HG03103 (cell line): ENCODE measurements at regions not wholly inside any gene's neighbourhood (a gene's known extent, or its start where the extent isn't known, plus 50 kb on each side); places are given as distances from the start of the nearest gene placed in this dataset.

Experiments
- ATAC-seq: cut with Tn5 transposase; IDR thresholded peaks from one replicate; pipeline ENCODE4 v1.9.1; 2021; ENCODE audit warnings: low read depth; ENCODE audit not compliant: unreplicated experiment

DNA sequence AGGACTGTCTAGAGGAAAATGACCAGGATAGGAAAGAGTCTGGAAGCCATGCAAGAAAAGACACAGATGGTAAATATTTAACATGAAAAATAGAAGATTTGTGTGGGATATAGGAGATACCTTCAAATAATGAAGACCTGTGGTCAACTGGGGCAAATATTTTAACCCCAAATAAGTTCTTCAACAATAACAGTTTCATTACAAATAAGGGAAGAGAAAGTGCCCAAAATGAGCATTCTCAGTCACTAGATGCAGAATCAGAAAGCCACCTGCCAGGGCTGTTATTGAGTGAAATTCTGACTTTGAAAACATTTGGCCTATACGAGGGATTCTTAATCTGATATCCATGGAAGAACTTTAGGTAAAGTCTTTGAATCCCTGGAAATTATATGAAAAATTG, 231.2 kb upstream of the PLEKHG7 start:
- no peak for ATAC-seq

DNA sequence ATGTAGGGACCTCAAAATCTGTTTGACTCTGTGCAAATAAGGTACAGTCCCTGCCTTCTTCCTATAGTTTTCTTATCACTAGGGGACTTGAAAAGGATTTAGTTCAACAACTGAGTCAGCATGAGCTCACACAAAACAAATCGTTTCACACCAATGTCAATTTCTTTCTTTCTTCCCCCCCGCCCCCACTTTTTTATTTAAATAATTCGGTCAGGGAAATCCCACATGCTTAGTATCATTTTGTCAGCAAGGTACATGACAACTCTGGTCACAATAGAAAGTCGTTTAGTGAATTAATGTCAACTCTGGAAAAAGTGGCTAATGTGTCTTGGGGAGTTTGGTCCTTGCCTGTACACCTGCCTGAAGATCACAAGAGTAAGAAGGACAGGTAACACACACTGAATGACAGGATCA, 232.2 kb upstream of the PLEKHG7 start:
- ATAC-seq = no peak

DNA sequence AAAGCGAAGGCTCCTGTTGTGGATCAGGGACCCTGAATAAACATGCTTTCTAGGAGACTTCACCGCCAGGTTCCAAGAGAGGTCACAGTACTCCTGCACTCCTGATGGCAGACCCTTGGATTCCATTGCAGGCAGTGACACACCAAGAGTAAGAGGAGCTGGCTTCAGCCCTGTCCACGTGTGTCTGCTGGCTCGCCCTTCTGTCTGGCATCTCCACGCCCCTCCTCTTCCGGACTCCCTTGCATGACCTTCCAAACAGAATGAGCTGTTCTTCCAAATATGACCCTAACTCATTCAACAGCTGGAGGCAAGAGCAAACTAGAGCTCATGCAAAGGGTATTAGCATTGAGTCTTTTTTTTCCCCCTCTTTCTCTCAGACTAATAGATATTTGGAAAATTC, 233.0 kb upstream of the PLEKHG7 start:
- ATAC-seq = no peak

DNA sequence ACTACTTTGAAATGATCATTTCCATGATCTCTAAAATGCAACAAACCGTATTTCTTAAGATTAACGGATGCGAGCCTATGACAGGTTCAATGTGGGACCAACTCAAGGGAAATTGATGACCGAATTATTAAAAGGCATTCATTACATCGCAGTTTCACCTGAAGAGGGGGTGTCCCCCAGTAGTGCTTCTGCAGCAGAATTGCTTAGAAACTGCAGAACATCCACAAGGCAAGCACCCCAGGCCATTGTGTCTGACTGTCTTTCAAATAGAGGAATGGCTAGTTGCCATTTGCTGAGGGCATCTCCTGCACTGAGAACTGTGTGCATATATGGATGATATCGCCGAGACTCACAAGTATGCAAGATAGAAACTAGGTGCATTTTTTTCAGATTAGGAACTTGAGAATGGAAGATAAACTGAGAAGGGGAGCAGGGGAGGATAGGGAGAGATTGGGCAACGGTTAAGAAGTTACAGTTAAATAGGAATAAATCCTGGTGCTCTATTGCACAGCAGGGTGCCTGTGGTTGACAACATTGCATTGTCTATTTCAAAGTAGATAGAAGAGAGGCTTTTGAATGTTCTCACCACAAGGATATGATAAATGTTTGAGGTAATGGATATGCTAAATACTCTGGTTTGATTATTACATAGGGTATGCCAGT, 234.3 kb upstream of the PLEKHG7 start:
- no peak for ATAC-seq

DNA sequence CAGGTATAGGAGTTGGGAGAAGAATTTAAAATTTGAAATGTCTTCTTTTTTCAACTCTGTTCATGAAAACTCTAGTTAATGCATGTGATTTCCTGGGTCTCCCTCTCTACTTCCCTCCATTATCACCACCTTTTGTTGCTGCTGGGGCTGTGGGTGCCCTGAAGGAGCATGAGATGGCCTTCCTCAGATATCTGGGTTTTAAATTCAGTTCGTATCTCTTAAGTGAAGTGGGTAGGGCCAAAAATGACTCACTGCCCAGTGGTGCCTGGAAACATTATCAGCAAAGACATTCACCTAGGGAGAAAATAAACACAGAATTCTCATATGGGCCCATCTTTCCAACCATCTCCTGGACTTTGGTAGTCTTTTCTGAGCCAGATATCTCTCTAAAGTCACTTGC, 234.9 kb upstream of the PLEKHG7 start:
- ATAC-seq = no peak

DNA sequence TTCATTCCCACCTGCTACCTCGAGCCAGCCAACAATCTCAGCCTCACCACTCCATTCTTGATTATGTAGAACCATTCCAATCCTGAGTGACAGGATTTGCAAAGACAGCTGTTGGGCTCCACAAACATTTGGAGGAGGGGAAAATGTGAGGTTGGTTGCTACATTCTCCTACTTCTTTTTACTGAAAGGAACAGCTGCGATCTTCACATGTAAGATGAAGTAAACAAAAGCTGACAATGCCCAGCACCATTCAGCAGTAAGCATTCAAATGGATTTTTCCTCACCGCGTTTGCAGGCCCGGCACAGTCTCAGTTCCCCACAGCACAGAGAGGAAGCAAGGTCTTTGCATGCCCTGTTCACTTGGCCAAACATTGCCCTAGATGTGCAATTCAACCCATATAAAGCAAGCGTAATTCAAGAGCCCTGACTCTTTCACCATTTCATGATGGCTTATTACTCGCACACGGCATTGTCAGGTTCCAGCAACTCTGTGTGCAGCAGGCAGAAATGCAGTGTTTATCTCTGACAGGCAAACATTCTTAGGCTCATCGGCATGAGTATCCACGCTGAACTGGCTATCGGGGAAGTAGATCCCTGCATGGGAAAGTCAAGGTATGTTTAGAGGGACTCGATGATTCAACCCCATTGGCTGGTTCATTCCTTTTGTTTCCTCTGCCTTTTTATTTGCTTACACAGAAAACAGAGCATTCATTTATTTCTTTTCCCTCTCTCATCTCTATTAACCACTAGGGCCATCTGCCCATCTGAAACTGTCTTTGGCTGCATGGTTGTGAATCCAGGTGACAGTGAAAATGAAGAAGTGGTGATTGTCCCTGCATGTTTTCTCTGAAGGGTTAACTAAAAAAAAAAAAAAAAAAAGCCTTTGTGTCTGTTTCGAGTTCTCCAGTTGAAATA, 236.1 kb upstream of the PLEKHG7 start:
- ATAC-seq = peak; percentile 30

DNA sequence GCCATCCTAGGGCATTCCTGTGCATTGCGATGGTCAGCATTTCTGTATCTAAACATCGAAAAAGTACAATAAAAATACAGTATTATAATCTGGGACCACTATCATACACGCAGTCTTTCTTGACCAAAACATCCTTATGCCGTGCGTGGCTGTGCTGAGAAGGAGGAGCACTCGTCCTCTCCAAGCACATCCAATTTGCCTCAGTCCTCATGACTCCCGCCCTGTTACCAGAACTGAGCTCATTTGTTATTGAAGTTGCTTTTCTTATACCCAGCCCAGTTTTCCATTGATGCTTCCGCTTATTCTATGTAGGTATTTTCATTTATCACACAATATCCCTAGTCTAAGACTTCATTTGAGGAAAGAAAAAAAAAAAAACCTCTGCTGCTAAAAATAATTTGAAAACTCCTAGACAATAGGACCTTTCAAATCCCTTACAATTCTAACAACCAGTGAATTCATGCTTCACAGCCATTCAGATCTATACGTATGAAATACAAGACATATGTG, 236.9 kb upstream of the PLEKHG7 start:
- no peak for ATAC-seq

DNA sequence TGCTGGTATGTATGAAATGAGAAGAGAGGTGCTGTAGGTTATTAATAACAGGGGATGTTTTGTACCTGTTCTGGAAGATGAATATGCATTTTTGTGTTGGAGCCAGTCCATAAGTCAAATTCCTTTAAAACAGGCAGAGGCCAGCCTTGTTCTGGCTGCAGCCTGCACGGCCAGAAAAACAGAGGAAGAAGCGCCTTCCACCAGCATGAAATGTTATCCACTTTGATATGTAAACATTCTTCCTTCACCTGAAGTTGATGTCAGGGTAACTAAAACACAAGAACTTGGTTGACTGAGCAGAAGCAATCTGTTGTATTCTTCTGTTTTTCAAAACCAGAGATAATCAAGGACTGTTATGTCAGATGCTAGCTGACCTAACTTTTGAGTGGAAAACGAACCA, 237.9 kb upstream of the PLEKHG7 start:
- no peak for ATAC-seq

DNA sequence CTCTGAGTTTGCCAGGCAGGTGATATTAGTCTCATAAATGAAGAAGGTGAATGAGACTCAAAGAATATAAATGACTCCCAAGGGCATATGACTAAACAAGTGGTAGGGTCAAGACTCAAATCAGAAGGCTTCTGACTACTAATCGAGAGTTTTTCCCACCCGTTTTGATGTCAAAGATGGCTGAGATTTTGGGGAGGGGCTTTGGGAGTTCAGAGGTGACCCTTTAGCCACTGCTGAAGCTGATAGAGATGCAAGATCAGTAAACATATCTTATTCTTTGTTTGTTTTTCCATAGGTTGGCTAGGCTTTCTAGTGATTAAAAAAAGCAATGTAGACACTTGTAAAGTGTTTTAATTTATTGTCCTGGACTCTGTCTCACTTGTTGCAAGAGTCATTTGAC, 239.6 kb upstream of the PLEKHG7 start:
- no peak for ATAC-seq

DNA sequence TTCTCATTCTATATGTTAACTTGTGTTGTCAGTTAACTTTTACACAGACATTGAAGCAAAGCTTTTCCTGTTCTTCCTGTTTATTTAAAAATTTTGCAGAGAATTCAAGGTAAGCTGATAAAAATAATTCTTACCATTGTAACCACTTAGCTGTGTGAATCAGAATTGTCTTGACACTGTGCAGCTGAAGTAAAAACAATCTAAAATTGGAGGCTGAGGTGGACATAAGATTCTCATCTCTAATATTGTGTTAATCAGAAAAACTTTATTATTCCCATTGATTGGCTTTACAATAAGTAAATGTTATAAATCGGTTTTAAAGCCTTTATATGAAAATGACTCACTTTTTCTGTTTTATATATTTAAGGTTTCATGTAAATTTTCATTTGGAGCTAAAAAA, 240.3 kb upstream of the PLEKHG7 start:
- ATAC-seq = no peak

DNA sequence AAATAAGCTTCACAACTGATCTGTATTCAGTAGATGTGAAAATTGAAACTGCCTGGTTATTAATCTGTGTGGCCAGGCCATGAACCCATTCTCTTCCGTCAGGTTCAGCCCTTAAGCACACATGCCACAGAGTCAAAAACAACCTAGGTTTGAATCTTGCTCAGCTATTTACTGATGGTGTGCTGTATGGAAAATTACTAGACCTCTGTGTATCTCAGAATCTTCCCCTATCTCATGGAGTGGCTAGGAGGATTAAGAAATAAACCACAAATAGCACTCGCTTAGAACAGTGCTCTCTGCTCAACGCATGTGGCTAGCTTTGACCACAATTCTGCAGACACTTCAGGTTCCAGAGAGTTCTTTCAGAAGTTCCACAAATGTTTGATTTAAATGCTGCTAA, 240.7 kb upstream of the PLEKHG7 start:
- ATAC-seq = peak; percentile 55

DNA sequence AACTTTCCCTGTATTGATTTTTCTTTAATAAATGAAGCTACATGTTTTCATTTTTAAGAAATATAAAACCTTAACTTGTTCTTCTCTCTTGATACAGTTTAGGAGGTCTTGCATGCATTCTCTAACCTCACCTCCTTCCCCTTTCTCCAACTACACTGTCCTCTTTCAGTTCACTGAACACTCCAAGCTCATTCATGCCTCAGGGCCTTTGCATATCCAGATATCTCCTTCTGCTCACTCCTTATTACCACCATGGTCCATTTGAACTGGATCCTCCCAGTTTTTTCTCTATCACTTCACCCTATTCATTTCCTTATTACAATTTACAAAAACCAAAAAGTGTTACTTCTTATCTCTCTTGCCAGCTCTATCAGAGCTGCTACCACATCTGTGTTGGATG, 242.9 kb upstream of the PLEKHG7 start:
- ATAC-seq = no peak

DNA sequence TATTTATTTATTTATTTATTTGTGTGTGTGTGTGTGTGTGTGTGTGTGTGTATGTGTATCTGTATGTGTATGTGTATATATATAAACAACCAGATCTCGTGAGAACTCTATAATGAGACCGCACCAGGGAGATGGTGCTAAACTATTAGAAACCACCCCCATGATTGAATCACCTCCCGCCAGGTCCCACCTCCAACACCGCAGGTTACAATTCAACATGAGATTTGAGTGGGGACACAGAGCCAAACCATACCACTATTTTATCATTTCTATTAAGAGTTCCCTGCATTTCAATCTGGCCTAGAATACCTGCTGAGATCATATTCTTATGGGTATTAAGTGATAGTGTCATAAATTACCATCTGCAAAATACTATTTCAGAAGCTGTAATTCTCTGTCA, 243.8 kb upstream of the PLEKHG7 start:
- ATAC-seq = no peak

DNA sequence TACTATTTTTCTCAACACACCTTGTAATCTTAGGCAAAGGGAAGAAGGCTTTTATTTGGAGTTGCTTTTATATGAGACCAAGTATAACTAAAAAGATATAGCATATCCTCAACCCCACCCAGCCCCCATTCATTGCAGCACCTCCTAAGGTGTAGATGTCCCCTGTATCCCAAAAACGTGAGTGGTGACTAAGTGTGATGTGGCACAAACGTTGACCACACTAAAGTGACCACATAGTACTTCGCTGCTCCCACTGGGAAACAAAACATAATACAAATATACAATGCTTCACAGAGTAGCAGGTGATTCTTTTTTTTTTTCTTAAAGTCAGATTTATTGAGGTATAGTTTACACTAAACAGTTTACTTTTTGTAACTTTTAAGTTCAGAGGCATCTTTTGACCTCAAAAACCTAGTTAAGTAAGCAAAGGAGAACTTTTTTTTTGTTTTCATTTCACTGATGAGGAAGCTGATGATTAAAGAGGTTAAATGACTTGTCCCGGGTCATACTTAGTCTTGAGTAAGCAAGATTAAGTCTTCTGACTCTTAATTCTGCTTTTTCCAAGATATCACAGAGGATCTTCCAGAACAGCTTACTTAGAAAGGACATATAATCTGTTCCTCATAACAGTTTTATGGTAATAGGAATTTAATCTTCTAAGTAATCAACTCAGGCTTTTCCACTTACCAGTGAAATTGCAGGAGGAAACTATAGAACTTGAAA, 245.2 kb upstream of the PLEKHG7 start:
- ATAC-seq = no peak

DNA sequence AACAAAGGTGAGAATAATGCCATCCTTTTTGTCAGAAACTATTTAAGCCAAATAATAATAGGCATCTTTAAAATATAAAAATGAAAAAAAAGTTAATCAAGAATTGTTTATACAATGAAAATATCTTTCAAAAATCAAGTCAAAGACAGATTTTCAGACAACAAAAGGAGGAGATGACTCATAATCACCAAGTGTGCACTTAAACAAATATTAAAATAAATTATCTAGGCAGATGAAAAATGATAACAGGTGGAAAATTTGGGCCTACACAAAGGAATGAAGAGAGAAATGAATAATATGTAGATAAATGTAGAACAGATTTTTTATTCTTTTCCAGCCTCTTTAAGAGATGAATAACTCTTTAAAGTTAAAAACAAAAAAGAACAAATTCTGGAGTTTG, 250.0 kb upstream of the PLEKHG7 start:
- ATAC-seq = no peak

DNA sequence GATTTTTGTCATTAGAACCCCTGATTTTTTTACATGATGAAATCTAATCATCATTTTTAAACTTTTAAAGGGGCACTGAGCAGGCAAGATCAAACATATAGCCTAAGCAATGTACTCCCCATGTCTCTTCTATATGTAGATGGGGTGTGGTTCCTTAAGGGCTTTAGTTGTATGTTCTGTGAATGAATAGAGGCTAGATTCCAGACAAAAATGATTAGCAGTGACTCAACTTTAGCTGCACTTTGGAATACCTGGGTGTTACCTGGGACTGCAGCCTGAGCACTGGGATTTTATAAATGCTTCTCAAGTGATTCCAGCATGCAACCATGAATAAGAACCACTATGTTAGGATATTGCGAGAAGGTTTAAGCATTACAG, 256.7 kb upstream of the PLEKHG7 start:
- ATAC-seq = peak; percentile 3

DNA sequence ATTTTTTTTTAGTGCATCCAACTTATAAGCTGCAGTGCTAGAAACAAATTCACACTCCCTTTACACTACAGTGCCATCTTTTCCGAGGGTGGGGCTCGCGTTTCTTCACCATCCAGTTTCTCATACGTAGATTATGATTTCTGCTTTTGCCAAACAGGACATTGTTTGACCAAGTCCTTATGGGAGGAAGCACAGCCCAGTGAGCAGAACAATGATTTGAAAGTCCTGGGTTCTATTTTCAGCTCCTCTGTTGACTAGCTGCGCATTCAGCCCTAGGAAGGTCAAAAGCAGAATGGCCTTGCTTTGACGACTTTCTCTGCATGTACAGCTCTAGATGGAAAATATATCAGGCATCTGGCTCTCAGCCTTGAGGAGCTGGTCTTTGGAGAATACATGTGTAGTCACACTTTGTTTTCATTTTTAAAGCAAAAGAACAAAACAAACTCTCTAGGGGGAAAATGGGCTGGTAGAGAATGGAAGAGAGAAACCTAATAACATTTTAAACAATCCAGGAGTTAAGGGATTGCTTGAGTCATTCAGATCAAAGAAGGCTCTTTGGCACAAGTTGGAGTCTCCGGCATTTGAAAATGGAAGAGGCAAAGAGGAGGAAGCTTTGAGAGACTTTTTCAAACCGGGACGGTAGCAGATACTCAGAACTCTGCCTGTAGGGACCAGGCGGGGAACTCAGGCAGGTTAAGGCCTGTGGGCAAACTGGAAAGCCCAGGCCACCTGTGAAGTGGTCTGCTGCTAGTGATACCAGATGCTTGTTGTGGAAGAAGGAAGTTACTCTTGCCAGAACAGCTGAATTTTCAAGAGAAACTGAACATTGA, 257.3 kb upstream of the PLEKHG7 start:
- ATAC-seq = peak; percentile 66

DNA sequence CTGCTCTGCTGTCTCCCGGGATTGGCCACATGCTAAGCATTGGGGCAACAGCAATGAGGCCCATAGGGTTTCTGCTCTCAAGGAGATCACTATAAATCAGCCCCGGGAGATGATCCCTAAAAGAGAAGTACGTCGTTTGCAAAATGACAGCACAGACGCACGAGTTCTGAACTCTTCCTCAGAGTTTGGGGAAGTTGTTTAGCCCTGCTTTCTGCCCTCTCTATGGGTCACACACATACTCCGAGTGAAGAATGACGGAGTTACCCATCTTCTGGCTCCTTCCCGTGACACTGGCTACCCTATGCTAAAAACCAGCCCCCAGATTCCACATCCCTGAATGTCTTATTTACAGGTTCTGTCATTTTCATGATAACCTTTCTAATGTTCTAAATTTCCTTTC, 258.0 kb upstream of the PLEKHG7 start:
- ATAC-seq = peak; percentile 33

DNA sequence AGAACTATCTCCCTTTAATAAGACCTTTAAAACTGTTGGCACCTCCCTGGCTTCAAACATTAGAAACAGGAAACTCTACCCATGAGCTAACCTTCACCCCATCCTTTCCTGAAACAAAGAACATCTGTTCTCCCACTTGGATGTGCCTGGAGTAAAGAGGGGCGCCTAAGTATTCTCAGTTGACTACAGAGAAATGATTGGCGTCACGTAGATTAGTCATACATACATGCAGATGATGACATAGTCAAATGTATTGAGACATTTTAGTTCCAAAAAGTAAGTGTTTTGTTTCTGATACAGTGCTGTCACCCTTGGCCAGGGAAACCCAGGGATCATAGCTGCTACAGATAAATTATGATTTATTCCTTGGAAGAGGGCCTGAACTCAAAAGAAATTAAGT, 260.0 kb upstream of the PLEKHG7 start:
- no peak for ATAC-seq

DNA sequence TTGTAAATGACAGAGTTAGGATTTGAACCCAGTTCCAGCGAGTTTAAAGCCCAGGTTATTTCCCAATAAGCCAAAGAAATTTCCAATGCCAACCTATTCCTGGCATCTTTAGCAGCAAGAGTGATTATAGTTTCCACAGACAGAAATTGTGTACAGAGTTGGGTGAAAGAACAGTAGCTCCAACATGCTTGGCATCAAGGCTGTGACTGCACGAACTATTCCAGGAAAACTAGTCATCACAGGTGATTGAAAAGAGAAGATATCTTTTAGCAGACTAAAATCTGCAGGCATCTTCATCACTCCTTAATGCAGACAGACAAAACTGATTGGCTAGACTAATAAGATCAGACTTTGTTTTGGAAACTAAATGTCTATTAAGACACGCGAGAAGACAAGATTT, 262.7 kb upstream of the PLEKHG7 start:
- ATAC-seq = no peak
